ENCODE measurements at regions not wholly inside any gene's neighbourhood (a gene's known extent, or its start where the extent isn't known, plus 50 kb on each side); places are given as distances from the start of the nearest gene placed in this dataset.

DNA sequence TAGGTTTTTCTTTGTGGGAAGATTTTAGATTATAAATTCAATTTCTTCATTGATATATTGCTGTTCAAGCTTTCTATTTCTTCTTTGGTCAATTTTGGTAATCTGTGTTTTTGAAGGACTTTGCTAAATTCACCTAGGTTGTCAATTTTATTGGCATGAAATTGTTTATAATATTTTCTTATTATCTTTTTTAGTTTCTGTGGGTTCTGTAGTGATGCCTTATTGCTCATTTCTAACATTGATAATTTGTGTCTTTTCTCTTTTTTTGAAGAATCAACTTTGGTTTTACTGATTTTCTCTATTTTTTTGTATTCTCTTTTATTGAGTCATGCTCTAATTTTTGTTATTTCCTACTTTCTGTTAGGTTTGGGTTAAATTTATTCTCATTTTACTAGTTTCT lies 123.2 kb downstream of the ADSS2 start:
- TF ChIP-seq, protein P1, sequence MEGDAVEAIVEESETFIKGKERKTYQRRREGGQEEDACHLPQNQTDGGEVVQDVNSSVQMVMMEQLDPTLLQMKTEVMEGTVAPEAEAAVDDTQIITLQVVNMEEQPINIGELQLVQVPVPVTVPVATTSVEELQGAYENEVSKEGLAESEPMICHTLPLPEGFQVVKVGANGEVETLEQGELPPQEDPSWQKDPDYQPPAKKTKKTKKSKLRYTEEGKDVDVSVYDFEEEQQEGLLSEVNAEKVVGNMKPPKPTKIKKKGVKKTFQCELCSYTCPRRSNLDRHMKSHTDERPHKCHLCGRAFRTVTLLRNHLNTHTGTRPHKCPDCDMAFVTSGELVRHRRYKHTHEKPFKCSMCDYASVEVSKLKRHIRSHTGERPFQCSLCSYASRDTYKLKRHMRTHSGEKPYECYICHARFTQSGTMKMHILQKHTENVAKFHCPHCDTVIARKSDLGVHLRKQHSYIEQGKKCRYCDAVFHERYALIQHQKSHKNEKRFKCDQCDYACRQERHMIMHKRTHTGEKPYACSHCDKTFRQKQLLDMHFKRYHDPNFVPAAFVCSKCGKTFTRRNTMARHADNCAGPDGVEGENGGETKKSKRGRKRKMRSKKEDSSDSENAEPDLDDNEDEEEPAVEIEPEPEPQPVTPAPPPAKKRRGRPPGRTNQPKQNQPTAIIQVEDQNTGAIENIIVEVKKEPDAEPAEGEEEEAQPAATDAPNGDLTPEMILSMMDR (IDR thresholded peaks at IDR 0.05) = no peak
- no peak for TF ChIP-seq POLR2A (IDR thresholded peaks at IDR 0.05)

Data from lower leg skin (tissue), 3 donors.